WTC11 (cell line): ENCODE measurements at regions not wholly inside any gene's neighbourhood (a gene's known extent, or its start where the extent isn't known, plus 50 kb on each side); places are given as distances from the start of the nearest gene placed in this dataset.

Experiments
- ATF3 ChIP-seq: sonication (generic); formaldehyde crosslinking; conservative IDR thresholded peaks from 2 replicates; pipeline ENCODE4 v1.8.1; 2022; ENCODE audit warnings: mild to moderate bottlenecking, missing genetic modification reagents
- FOXJ3 ChIP-seq: sonication (generic); formaldehyde crosslinking; IDR thresholded peaks from 2 replicates; pipeline ENCODE4 v1.9.0; 2021; ENCODE audit warnings: missing genetic modification reagents, mild to moderate bottlenecking, borderline replicate concordance
- GABPB1 ChIP-seq: sonication (generic); formaldehyde crosslinking; IDR thresholded peaks from 2 replicates; pipeline ENCODE4 v1.8.1; 2023; ENCODE audit warnings: mild to moderate bottlenecking, missing genetic modification reagents
- HMGXB4 ChIP-seq: sonication (generic); formaldehyde crosslinking; IDR thresholded peaks from 2 replicates; pipeline ENCODE4 v1.8.1; 2023; ENCODE audit warnings: mild to moderate bottlenecking, moderate library complexity, missing genetic modification reagents
- JAZF1 ChIP-seq: fragments of 250-450 bp; sonication (Bioruptor Pico); IDR thresholded peaks from 2 replicates; pipeline ENCODE4 v1.9.0; 2021; ENCODE audit warnings: moderate library complexity, mild to moderate bottlenecking, inconsistent platforms
- MAX ChIP-seq: sonication (generic); formaldehyde crosslinking; IDR thresholded peaks from 2 replicates; pipeline ENCODE4 v1.8.0; 2022; ENCODE audit warnings: mild to moderate bottlenecking, missing genetic modification reagents
- TCF7 ChIP-seq: sonication (generic); formaldehyde crosslinking; IDR thresholded peaks from 2 replicates; pipeline ENCODE4 v1.8.0; 2022; ENCODE audit warnings: mild to moderate bottlenecking, low read depth, missing genetic modification reagents, moderate library complexity
- USF2 ChIP-seq: sonication (generic); formaldehyde crosslinking; IDR thresholded peaks from 2 replicates; pipeline ENCODE4 v1.8.1; 2023; ENCODE audit warnings: mild to moderate bottlenecking, missing genetic modification reagents, moderate library complexity
- TF ChIP-seq, protein P1 (sequence below): fragments of 200-600 bp; IDR thresholded peaks from 2 replicates; pipeline ENCODE4 v1.8.0; 2022; ENCODE audit warnings: antibody characterized with exemption
- TF ChIP-seq, protein P2 (sequence below): sonication (generic); formaldehyde crosslinking; IDR thresholded peaks from 2 replicates; pipeline ENCODE4 v1.8.0; 2022; ENCODE audit warnings: missing genetic modification reagents

- no peak for TF ChIP-seq JAZF1 (CRISPR knock-in tag)
- TF ChIP-seq TCF7 (CRISPR knock-in tag), result no peak
- no peak for TF ChIP-seq MAX (CRISPR knock-in tag)
- TF ChIP-seq, protein P1, sequence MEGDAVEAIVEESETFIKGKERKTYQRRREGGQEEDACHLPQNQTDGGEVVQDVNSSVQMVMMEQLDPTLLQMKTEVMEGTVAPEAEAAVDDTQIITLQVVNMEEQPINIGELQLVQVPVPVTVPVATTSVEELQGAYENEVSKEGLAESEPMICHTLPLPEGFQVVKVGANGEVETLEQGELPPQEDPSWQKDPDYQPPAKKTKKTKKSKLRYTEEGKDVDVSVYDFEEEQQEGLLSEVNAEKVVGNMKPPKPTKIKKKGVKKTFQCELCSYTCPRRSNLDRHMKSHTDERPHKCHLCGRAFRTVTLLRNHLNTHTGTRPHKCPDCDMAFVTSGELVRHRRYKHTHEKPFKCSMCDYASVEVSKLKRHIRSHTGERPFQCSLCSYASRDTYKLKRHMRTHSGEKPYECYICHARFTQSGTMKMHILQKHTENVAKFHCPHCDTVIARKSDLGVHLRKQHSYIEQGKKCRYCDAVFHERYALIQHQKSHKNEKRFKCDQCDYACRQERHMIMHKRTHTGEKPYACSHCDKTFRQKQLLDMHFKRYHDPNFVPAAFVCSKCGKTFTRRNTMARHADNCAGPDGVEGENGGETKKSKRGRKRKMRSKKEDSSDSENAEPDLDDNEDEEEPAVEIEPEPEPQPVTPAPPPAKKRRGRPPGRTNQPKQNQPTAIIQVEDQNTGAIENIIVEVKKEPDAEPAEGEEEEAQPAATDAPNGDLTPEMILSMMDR, result no peak
- TF ChIP-seq, protein P2, sequence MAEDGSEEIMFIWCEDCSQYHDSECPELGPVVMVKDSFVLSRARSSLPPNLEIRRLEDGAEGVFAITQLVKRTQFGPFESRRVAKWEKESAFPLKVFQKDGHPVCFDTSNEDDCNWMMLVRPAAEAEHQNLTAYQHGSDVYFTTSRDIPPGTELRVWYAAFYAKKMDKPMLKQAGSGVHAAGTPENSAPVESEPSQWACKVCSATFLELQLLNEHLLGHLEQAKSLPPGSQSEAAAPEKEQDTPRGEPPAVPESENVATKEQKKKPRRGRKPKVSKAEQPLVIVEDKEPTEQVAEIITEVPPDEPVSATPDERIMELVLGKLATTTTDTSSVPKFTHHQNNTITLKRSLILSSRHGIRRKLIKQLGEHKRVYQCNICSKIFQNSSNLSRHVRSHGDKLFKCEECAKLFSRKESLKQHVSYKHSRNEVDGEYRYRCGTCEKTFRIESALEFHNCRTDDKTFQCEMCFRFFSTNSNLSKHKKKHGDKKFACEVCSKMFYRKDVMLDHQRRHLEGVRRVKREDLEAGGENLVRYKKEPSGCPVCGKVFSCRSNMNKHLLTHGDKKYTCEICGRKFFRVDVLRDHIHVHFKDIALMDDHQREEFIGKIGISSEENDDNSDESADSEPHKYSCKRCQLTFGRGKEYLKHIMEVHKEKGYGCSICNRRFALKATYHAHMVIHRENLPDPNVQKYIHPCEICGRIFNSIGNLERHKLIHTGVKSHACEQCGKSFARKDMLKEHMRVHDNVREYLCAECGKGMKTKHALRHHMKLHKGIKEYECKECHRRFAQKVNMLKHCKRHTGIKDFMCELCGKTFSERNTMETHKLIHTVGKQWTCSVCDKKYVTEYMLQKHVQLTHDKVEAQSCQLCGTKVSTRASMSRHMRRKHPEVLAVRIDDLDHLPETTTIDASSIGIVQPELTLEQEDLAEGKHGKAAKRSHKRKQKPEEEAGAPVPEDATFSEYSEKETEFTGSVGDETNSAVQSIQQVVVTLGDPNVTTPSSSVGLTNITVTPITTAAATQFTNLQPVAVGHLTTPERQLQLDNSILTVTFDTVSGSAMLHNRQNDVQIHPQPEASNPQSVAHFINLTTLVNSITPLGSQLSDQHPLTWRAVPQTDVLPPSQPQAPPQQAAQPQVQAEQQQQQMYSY (CRISPR knock-in tag), result no peak
- TF ChIP-seq HMGXB4 (CRISPR knock-in tag), result no peak
- no peak for TF ChIP-seq ATF3 (CRISPR knock-in tag)
- TF ChIP-seq FOXJ3, result no peak
- no peak for TF ChIP-seq USF2 (CRISPR knock-in tag)
- TF ChIP-seq GABPB1, result no peak
Observed at GRCh38 chr18:10062302-10063300, 148.8 kb downstream of the VAPA start.
